Esophagus squamous epithelium (tissue), 5 donors: ENCODE measurements at regions not wholly inside any gene's neighbourhood (a gene's known extent, or its start where the extent isn't known, plus 50 kb on each side); places are given as distances from the start of the nearest gene placed in this dataset.

ENCODE experiments used
- DNase-seq: peaks from one replicate; lab custom pipeline; 2025; lab: John Stamatoyannopoulos, UW
- H3K27ac ChIP-seq, 4 donors: fragments of 200-600 bp; sonication (generic); one replicate each; pipeline ENCODE4 v1.5.1; 2016 to 2019; ENCODE audit warnings: mild to moderate bottlenecking in 1 of 4
- H3K27me3 ChIP-seq, 4 donors: fragments of 200-600 bp; sonication (generic); 1 replicate in 3 of 4; 2 replicates in 1 of 4; pipeline versions ENCODE4 v1.5.1 to v1.6.0; 2017 to 2021; ENCODE audit warnings: antibody characterized with exemption in 1 of 4
- H3K36me3 ChIP-seq, 3 donors: fragments of 200-600 bp; sonication (generic); one replicate each; pipeline ENCODE4 v1.5.1; 2016 to 2019
- H3K4me1 ChIP-seq, 3 donors: fragments of 200-600 bp; sonication (generic); one replicate each; pipeline ENCODE4 v1.5.1; 2017 to 2019
- H3K4me3 ChIP-seq, 4 donors: fragments of 200-600 bp; sonication (generic); 1 replicate in 3 of 4; 2 replicates in 1 of 4; pipeline ENCODE4 v1.5.1; 2016 to 2019; ENCODE audit warnings: mild to moderate bottlenecking in 2 of 4, moderate library complexity in 1 of 4
- H3K9me3 ChIP-seq, 3 donors: fragments of 200-600 bp; sonication (generic); one replicate each; pipeline ENCODE4 v1.5.1; 2016 to 2019
- CTCF ChIP-seq, 6 experiments: fragments of 450-650 bp in 4 of 6; fragments of 200-600 bp in 2 of 6; sonication (generic) in 2 of 6; IDR thresholded peaks; one replicate each; pipeline ENCODE4 v1.5.1; 2016 to 2019; ENCODE audit warnings: antibody characterized with exemption in 6 of 6, mild to moderate bottlenecking in 4 of 6, moderate library complexity in 4 of 6
- POLR2A ChIP-seq, 4 donors: fragments of 450-650 bp; IDR thresholded peaks; one replicate each; pipeline ENCODE4 v1.6.1; 2017; ENCODE audit warnings: antibody characterized with exemption in 4 of 4, mild to moderate bottlenecking in 4 of 4, moderate library complexity in 3 of 4
- WGBS, 2 donors: methylation state at CpG; one replicate each; pipeline ENCODE4 v1.1.5; 2018; 5-methylcytosine and 5-hydroxymethylcytosine counted together
- intact Hi-C: fragments of 100-400 bp; cut with DNase I; formaldehyde crosslinking; loops from one replicate; pipeline ENCODE4 v1.15.0; 2022
- donor health status: DM: yes; HTN: yes; CAD: no.

- Histone ChIP-seq H3K9me3 (no peaks in the 10 kb centered on the region), H3K36me3 (no peaks in the 10 kb centered on the region), H3K4me3 (no peak overlapping the region), H3K27me3 (peaks cover 0 to 14% (median 0%) of the 10 kb centered on the region in 4 donors), H3K27ac (no peak overlapping the region), H3K4me1 (no peaks in the 10 kb centered on the region)
- 77 to 88% methylated on average over 2 to 4 of the region's 4 CpGs for WGBS, 2 donors
- DNase-seq = no peak
- TF ChIP-seq POLR2A (IDR thresholded peaks at IDR 0.05) = no peak
- no peak for TF ChIP-seq CTCF (IDR thresholded peaks at IDR 0.05)
- intact Hi-C loops = no loop called here
Measured at GRCh38 chr1:22288593-22289241, 145.8 kb upstream of the WNT4 start.

GRCh38 chr1:22289307-22289995 is 146.6 kb upstream of the WNT4 start:
- intact Hi-C loops = no loop called here
- peaks cover 0 to 18% (median 0%) of the 10 kb centered on the region in 4 donors for H3K27me3 ChIP-seq
- no peaks in the 10 kb centered on the region for H3K36me3 ChIP-seq
- no peaks in the 10 kb centered on the region for H3K4me1 ChIP-seq
- WGBS, 2 donors = 75 to 77% methylated on average over 7 to 11 of the region's 11 CpGs
- no peak overlapping the region for H3K27ac ChIP-seq
- no peak for TF ChIP-seq POLR2A (IDR thresholded peaks at IDR 0.05)
- no peak for TF ChIP-seq CTCF (IDR thresholded peaks at IDR 0.05)
- H3K9me3 ChIP-seq = no peaks in the 10 kb centered on the region
- H3K4me3 ChIP-seq = no peak overlapping the region
- DNase-seq = no peak

GRCh38 chr1:22290157-22290556 is 147.3 kb upstream of the WNT4 start:
- 88 to 90% methylated on average over 7 to 8 of the region's 8 CpGs for WGBS, 2 donors
- intact Hi-C loops = no loop called here
- Histone ChIP-seq H3K4me3 (no peak overlapping the region), H3K27ac (no peak overlapping the region), H3K36me3 (no peaks in the 10 kb centered on the region), H3K27me3 (peaks cover 0 to 18% (median 0%) of the 10 kb centered on the region in 4 donors), H3K9me3 (no peaks in the 10 kb centered on the region), H3K4me1 (no peaks in the 10 kb centered on the region)
- no peak for DNase-seq
- TF ChIP-seq POLR2A (IDR thresholded peaks at IDR 0.05) (no peak), CTCF (IDR thresholded peaks at IDR 0.05) (no peak)

GRCh38 chr1:22290611-22291010 is 147.7 kb upstream of the WNT4 start:
- intact Hi-C loops = no loop called here
- Histone ChIP-seq H3K9me3 (no peaks in the 10 kb centered on the region), H3K27me3 (peaks cover 0 to 16% (median 0%) of the 10 kb centered on the region in 4 donors), H3K27ac (no peak overlapping the region), H3K4me3 (no peak overlapping the region), H3K4me1 (no peaks in the 10 kb centered on the region), H3K36me3 (no peaks in the 10 kb centered on the region)
- 87 to 94% methylated on average over 7 to 8 of the region's 9 CpGs for WGBS, 2 donors
- no peak for DNase-seq
- TF ChIP-seq CTCF (IDR thresholded peaks at IDR 0.05) = no peak
- no peak for TF ChIP-seq POLR2A (IDR thresholded peaks at IDR 0.05)

GRCh38 chr1:22291057-22291456 is 148.2 kb upstream of the WNT4 start:
- Histone ChIP-seq H3K9me3 (no peaks in the 10 kb centered on the region), H3K36me3 (no peaks in the 10 kb centered on the region), H3K27ac (no peak overlapping the region), H3K27me3 (peaks cover 0 to 18% (median 0%) of the 10 kb centered on the region in 4 donors), H3K4me1 (no peaks in the 10 kb centered on the region), H3K4me3 (no peak overlapping the region)
- WGBS, 2 donors = 62 to 64% methylated on average over 6 of the region's 6 CpGs
- DNase-seq = no peak
- intact Hi-C loops = no loop called here
- TF ChIP-seq CTCF (IDR thresholded peaks at IDR 0.05) (no peak), POLR2A (IDR thresholded peaks at IDR 0.05) (no peak)
